T follicular helper cell (primary cell): ENCODE measurements at regions not wholly inside any gene's neighbourhood (a gene's known extent, or its start where the extent isn't known, plus 50 kb on each side); places are given as distances from the start of the nearest gene placed in this dataset.

Source experiments
- DNase-seq: peaks from one replicate; pipeline ENCODE4 v3.0.0-alpha.2; 2020; ENCODE audit warnings: low read depth

DNA sequence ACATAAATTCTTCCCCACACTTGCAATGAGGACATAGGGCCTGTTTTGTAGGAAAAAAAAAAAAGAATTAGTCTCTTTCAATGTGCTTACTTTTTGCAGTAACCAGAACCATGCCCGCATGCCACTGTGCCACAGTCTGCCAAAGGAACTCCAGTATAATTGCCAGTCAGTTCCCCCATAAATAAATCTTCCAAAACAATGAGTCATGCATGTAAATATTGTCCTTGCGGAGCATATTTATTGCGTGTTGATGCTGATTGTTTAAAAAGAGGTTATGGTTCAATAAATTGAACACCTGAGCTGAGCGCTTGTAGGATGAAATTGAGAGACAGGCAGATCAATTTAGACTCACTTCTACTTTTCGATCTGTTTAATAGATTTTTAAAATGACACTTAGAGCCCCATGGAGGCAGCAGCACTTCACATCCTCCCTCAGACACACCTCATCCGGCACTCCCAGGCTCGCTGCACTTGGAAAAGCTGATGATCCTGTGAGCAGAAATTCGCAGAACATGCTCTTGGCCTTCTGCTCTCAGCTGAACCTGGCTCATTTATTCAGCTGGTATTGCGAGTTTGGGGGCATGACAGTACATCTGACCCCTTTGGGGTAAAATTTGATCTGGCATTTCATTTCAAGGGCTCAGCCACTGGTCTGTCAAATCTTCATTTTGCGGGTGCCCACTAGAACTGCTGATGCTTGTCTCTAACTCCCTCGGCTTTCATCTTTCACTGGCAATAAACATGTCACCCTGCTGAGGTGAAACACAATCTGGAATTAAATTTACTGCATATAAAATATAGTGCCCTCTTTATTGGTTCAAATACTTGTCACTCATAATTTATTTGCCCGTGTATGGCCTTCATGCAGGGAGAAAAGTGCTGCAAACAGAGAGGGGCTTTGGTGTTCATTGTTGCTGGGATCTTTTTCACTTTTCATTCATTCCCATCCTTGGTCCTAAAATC lies 371.1 kb upstream of the POU3F2 start:
- DNase-seq, result no peak

DNA sequence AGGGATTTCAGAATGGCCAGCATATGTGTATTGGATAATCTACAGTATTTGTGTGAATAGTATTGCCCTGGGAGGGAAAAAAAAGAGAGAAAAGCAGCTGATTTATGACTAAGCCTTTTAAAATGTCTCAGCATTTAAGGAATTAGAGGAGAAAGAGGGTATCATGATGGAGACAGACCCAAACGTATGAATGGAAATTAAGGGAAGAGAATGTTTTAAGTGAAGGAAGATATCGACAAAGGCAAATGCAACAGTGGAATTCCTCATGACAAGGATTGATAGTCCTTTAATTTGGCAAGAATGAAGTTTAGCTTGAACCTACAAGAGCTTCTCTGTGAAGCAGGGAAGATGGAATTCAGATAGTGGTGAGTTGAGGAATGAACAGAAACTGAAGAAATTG lies 367.3 kb upstream of the POU3F2 start:
- DNase-seq, result no peak

DNA sequence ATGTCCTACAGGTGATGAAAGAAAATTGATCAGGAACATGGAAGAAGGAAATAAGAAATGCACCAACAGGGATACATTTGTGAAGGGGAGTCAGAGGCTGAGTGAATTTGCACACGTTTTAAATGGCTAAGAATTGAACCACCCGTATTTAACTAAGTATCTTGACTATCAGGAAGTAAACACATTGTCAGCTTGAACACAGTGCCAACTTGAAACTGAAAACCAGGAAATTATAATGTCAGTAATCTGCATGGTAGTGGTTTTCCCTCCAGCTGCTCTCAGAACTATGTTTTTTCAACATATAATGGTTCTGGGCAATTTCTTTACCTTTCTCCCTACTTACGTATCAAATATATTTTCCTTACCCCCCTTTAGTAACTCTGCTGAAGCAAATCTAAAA lies 366.5 kb upstream of the POU3F2 start:
- no peak for DNase-seq

DNA sequence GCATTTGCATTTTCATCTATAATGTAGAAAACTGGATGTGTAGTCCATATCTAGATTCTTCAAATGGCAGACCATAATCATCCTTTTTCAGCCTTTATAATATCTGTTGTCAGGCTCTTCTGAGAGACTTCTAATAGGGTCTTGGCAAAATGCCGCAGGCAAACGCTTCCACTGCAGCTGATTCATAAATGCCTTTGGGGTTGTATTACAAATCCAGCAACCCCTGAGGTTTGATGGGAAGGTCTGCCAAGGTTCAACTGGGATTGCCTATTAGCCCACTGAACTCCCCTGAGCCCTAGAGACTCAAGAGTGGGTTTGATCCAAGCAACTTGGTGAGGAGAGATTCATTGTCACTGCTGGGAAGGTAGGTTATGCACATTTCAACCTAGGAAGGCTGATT lies 365.2 kb upstream of the POU3F2 start:
- no peak for DNase-seq

DNA sequence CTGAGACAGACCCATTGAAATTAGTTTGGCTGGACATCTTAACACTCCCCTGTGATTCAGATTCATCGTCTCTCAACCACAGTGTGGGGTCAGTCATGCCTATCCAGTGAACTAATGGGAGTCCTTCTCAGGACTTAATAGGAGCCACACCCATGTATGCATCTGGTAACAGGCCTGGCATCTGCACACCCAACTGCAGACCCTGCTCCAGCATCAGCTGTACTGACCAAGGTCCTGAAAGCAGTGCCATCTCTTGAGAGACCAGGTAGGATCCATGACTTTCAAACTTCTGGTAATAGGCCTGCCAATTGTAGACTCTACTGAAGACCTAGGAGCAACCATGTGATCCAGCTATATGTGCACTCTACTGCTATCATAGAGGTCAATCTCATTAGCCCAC lies 363.6 kb upstream of the POU3F2 start:
- DNase-seq, result no peak

DNA sequence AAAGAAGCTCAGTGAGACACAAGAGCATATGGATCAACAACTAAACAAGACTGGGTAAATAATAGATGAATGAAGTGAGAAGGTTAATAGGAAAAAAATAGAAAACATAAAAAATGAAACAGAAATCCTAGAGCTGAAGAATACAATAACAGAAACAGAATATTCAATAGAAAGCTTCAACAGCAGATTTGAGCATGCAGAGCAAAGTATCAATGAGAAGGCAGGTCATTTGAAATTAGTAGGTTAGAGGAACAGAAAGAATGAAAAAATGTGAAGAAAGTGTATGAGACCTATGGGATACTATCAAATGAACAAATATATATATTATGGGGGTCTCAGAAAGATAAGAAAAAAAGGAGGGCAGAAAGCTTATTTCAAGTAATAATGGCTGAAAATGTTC lies 362.9 kb upstream of the POU3F2 start:
- DNase-seq, result no peak

DNA sequence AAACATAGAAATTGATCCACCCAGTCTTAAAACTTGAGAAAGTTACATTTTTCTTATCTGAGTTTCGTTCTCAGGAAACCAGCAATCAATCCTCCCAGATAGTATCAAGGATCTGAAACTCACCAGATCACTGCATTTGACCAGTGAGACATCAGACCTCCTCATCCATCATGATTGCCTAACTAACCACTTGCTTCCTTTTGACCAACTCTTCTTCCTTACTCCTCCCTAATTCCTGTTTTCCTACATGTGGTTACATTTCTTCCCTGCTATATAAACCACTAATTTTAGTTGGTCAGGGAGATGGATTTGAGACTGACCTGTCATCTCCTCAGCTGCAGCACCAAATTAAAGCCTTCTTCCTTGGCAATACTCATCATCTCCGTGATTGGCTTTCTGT lies 357.1 kb upstream of the POU3F2 start:
- no peak for DNase-seq

DNA sequence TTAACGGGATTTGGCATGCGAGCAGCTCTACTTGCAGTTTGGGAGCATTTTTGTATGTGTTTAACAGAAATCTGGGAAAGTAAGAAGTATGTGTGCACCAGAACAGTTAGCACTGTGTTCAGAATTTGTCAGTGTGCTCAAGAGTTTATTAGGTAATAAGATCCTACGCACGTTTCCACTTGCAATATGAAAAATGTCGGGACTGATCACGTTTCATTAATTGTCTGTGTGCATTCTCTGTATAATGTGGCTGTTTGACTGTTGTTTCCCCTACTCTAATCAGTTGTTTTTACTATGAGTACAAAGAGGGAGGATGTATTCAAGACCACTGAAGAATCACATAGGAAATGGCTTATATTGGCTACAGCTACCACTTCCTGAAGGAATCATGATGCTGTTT lies 349.7 kb upstream of the POU3F2 start:
- no peak for DNase-seq

DNA sequence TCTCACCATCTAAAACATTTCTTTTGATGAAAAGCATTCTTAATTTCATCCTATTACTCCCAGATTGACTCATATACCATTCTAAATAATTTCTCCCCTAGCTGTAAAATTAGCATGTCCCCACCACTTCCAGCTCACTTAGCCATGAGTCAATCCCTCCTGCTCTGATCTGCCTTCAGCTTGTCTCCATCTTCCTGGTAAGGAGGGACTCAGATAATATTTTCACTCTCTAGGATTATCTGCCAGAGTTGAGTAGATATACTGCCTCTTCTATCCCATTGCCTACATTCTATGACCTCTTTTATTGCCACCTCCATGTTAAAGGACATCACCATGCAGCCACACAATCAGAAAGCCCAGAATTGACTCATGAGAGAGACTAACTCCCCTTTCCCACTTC lies 348.8 kb upstream of the POU3F2 start:
- no peak for DNase-seq

DNA sequence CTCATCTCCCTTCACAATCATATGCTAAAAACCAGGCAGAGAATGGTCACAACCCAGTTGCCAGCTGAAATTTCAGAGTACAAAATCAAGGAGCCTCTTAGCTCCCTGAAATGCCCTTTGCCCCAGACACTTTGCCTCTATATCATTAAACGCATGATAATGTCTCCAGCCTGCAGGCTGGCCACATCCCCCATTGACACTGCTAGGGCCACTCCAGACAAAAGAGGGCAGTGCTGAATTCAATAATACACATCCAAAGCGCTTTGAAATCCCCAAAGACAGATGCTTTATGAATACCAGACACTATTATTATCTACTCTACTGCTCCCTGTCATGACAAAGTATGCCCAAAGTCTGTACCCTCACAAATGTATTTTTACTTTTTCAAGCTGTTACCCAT lies 348.3 kb upstream of the POU3F2 start:
- DNase-seq, result no peak

DNA sequence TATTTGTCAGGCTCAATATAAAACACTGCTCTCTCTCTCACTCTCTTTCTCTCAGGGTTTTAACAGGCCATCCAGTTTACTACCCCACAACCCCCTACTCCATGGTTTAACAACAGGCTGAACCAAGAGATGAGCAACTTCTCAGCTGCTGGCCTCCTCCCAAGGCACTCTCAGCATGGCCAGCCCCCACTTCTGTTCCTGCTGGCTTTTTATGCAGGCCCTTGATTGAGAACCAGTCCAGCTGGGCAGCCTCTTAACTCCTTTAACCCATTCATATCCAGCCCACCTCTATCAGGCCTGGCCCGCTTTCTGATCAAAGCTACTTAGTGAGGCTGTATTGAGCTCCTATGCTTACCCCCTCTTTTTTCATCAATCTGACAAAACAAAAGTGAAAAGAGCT lies 346.8 kb upstream of the POU3F2 start:
- DNase-seq, result no peak

DNA sequence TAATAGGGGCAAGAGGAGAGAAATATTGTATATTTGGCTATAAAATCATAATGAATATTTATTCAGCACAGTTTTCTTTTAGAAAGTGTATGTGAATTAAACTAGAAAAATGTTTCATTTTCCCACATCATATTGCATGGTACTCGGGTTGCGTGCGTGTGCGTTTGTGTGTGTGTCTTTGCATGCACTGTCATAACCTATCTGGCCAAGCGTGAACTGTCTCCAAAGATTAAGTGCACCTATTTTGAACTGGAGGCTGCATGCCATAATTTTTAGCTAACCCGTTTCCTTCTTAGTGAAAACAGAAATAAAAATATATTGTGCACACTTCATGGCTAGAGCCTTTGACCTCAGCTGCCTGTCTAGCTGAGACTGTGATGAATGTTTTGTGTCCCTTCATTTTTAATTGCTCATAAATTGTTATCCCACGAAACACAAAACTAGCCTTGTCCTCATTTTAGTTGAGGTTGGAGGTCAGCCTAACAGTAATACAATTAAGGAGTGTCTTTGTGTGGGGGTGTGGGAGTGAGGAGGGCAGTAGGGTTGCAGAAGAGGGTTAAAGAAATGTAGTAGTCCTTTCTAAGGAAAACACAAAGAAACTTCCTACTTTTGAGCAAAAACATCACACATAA lies 336.1 kb upstream of the POU3F2 start:
- DNase-seq, result no peak

DNA sequence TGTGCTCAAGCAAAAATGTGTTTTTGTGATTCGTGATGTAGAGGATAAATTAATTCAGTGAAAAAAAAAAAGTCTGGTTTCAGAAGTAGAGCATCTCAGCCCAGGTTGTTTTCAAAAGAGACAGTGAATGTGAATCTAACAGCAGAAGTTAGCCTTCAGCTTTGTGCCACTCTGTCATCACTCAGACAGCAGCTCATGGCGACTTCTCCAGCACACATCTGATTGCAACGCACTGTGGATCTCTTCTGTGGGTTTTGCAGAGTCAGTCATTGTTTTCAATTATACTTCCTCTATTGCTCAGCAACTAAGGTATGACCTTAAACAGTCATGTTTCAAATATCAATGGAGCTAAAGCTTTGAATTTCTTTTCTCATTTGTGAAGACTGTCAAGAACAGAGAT lies 335.5 kb upstream of the POU3F2 start:
- DNase-seq, result no peak

DNA sequence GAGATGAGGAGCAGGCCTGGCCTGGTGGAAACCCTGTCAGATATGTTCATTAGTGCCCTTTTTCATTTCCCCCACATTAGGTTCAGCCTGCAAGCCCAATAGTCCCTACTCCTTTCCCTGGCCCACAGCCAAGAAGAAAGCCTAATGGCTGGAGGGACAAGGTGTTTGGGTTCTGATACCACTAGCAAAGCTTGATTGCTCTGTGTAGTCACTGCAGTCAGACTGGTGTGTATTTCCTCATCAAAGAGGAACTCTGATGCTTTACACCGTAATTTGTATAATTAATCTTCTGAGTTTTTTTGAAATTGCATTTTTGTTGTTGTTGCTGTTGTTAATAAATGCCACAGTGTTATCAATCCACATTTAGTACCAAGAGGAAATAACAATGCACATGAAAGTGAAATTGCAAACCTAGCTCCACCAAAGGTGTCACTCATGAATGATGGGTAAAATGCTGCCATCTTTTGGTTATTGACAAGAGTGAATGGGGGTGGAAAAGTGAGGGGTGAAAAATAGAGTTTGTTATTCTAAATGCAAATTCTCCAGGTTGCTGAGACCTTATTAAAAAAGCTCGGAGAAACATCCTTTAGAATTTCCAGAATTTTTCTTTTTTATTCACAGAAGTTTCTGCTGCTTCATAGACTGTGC lies 320.2 kb upstream of the POU3F2 start:
- DNase-seq, result no peak

DNA sequence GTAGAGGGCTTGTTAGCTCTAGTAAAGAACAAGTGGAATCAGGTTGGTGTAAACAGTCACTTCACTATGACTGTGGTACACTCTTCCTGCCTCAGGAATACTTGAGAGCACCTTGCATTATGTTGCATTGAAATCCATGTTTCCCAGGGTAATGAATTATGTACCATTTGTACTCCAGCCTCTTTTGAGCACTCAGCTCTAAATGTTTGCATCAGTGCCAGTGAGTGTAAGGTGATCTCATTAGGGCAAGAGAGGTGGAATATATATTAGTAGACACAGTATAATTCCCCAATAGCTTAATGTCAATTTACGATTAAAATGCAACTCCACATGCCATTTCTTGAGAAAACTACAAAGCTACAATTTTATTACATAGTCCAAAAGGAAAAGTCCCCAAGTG lies 319.6 kb upstream of the POU3F2 start:
- no peak for DNase-seq

DNA sequence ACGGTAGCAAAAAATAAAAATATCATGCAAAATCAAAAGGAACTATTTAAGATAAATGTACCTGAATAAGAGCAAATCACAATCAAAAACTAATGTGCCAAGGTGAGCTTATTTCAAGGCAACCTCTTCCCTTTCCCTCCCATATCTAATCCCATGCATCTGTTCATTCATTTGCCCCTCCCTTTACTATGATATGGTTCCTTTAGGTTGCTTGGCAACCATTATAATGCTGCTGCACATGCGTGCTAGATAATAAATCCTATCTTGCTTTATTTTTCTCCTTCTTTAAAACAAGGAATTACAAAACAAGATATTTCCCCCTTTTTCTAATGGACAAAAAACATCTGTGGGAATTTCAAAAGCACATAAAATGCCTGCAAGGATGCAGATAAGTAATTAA lies 318.2 kb upstream of the POU3F2 start:
- DNase-seq, result no peak

DNA sequence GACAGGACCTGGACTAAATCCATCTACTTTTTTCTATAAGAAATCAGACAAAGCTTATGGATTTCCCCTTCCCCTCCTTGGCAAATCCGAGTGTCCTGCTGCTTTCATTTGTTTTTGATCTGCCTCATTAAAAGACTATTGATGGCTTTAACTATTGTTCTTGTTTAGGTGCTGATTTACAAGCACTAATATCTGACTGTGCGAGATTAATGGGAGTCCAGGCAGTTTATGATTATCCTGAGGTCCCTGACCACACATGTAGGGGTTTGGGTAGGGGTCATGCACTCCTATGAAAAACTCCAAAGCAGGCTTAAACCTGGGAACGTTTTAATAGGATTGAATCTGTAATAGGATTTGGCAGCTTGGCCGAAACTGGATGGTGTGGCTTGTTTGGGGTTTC lies 317.5 kb upstream of the POU3F2 start:
- no peak for DNase-seq

DNA sequence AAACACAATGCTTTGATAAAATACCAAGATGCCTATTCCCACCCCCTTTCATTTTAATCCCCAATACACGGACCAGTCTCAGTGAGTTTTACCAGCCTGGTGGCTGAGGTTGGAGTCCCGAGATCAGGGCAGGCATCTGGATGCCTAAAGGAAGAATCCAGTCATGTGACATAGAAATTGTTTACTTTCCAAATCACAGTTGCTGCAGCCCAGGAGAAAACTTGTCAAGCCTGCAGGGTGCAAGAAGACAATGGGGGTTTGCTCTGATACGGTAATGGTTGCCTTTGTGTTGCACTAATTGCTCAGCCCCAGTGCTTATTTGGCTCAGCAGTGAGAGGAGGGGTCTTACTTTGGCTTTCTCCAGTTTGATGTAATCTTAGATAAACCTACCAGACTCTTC lies 308.5 kb upstream of the POU3F2 start:
- DNase-seq, result no peak

DNA sequence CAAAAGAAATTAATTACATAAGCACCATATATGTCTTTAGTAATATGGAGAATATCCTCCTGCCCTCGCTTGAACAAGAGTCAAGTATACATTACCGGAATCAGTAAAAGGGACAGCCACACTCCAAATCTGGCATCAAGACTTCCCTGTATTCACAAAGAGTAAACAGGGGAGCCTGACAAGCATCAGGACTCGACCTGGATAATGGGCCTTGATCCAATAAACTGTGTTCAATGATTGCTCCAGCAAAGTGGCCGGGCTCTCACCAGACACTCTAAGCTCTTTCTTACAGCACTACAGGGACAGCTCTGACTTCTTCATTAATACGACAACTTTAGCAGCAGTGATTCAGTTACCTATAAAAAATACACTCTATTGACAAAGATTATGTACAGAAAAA lies 307.9 kb upstream of the POU3F2 start:
- no peak for DNase-seq

DNA sequence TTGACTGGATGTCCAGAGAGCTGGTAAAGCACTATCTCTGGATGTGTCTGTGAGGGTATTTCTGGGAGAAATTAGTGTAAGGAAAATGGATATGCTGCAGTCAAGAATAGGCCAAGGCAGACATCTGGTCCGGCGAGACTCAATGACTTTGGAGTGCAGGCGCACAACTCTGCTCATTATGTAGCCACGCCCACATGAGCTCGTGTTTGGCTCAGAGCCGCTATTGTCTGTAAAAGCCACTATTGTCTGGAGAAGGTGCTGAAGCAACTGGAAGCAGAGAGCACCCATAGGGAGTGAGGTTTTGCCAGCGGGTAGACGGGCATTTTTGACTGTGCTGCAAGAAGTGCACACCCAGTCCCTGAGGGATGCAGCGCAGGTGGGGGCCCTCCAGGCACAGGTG lies 305.0 kb upstream of the POU3F2 start:
- DNase-seq, result no peak

DNA sequence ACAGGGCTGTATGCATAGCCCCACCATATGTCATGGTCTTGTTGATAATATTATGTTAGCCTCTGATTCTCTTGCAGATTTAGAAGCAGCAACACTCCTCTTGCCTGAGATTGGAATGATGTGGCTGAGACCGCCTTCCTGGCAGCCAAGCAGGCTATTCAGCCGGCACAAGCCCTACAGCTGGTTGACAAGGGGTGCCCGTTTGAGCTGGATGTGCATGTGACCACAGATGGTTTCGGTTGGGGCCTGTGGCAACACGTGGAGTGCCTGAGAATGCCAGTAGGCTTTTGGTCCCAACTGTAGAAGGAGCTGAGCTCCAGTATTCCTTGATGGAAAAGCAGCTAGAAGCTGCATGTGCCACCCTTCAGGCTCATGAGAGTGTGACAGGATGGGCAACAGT lies 303.6 kb upstream of the POU3F2 start:
- no peak for DNase-seq

DNA sequence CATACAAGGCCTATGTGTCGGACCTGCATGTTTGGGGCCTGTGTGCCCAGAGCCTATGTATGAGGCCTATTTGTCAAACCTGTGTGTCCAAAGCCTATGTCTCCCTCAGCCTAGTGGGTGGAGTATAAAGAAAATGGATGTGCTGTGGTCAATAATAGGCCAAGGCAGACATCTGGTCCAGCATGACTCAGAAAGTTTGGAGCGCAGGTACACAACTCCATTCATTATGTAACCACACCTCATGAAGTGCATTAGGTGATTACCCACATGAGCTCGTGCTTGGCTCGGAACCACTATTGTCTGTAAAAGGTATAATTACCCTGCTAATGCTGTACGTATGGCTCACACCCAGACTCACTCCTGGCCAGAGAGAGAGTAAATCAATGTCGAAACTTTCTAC lies 302.4 kb upstream of the POU3F2 start:
- DNase-seq, result no peak

DNA sequence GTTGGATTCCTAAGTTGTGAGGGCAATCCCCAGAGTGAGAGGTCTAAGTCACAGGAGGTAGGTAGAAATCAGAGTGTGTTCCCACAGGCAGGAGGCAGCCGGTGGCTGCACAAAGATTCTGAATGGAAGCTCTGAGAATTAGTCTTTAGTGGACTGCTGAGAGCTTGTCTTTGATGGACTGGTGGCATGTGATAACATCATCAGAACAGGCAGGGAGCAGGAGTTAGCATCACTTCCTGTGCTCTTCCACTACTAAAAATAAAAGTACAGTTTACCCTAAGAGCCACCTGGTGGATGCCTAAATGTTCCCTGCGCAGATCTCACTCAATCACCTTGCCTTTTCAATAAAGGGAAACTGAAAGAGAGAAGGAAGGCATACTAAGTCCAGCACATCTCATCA lies 294.6 kb upstream of the POU3F2 start:
- DNase-seq, result no peak
